Activated B cell treated with CpG ODN at 0.5 μM for 24 hours (primary cell): ENCODE measurements at regions not wholly inside any gene's neighbourhood (a gene's known extent, or its start where the extent isn't known, plus 50 kb on each side); places are given as distances from the start of the nearest gene placed in this dataset.

Experiments used
- ATAC-seq: fragments of 200-7000 bp; cut with Tn5 transposase; one replicate; pipeline ENCODE4 v1.10.0; 2021; ENCODE audit warnings: low read depth, mild to moderate bottlenecking, moderate library complexity
- CTCF ChIA-PET: fragments of 350-600 bp; sonication (Branson Sonifier 250); formaldehyde crosslinking; loops from one replicate; lab custom pipeline; 2021; ENCODE audit warnings: antibody characterized with exemption; lab: Charles Lee
- POLR2A ChIA-PET: fragments of 350-600 bp; sonication (Branson Sonifier 250); formaldehyde crosslinking; loops from one replicate; lab custom pipeline; 2021; ENCODE audit warnings: antibody characterized with exemption; lab: Charles Lee
- DNase-seq: peaks from one replicate; pipeline ENCODE4 v3.0.0; 2022
- H3K27ac Mint-ChIP-seq: one replicate; pipeline ENCODE4 v1.8.0; 2020; ENCODE audit warnings: mixed read lengths
- H3K27me3 Mint-ChIP-seq: one replicate; pipeline ENCODE4 v1.8.0; 2021; ENCODE audit warnings: mixed read lengths
- H3K36me3 Mint-ChIP-seq: one replicate; pipeline ENCODE4 v1.8.0; 2021; ENCODE audit warnings: low read depth, mixed read lengths
- H3K4me1 Mint-ChIP-seq: one replicate; pipeline ENCODE4 v1.8.0; 2021; ENCODE audit warnings: mixed read lengths
- H3K4me3 Mint-ChIP-seq: one replicate; pipeline ENCODE4 v1.8.0; 2020; ENCODE audit warnings: mild to moderate bottlenecking, mixed read lengths
- H3K9me3 Mint-ChIP-seq: one replicate; pipeline ENCODE4 v1.8.0; 2020; ENCODE audit warnings: mixed read lengths
- intact Hi-C: fragments of 100-400 bp; cut with micrococcal nuclease; formaldehyde crosslinking; loops from one replicate; pipeline ENCODE4 v1.15.1; 2024
- TF ChIP-seq, protein P1 (sequence below): fragments of 200-600 bp; IDR thresholded peaks from one replicate; pipeline ENCODE4 v1.8.0; 2022; ENCODE audit warnings: antibody characterized with exemption, mild to moderate bottlenecking

DNA sequence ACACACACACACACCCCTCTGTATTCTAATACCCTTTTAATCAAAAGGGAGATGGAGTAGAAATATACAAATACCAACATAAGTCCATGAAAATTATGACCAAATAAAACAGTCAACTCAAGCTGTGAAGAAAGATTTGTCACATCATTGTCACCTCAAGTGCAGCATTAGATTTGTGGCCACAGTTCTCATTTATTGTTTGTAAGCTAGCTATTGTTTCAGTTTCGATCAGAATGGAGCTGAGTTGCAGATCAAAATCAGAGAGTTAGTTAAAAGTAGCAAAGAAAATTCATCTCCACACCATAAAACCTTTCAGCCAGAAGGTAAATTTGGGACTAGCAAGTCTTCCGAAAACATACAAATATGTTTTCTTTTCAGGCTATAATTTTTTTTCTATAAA is 267.7 kb upstream of the LMCD1 start:
- Mint-ChIP-seq H3K9me3 (no peaks in the 10 kb centered on the region), H3K36me3 (no peaks in the 10 kb centered on the region), H3K4me3 (no peak overlapping the region), H3K27ac (no peak overlapping the region), H3K4me1 (no peaks in the 10 kb centered on the region), H3K27me3 (peaks cover 2% of the 10 kb centered on the region)
- intact Hi-C loops: no loop called here
- ChIA-PET POLR2A (no interaction called here), CTCF (no interaction called here)
- TF ChIP-seq, protein P1, sequence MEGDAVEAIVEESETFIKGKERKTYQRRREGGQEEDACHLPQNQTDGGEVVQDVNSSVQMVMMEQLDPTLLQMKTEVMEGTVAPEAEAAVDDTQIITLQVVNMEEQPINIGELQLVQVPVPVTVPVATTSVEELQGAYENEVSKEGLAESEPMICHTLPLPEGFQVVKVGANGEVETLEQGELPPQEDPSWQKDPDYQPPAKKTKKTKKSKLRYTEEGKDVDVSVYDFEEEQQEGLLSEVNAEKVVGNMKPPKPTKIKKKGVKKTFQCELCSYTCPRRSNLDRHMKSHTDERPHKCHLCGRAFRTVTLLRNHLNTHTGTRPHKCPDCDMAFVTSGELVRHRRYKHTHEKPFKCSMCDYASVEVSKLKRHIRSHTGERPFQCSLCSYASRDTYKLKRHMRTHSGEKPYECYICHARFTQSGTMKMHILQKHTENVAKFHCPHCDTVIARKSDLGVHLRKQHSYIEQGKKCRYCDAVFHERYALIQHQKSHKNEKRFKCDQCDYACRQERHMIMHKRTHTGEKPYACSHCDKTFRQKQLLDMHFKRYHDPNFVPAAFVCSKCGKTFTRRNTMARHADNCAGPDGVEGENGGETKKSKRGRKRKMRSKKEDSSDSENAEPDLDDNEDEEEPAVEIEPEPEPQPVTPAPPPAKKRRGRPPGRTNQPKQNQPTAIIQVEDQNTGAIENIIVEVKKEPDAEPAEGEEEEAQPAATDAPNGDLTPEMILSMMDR: no peak
- DNase-seq (no peak), ATAC-seq (no peak)

DNA sequence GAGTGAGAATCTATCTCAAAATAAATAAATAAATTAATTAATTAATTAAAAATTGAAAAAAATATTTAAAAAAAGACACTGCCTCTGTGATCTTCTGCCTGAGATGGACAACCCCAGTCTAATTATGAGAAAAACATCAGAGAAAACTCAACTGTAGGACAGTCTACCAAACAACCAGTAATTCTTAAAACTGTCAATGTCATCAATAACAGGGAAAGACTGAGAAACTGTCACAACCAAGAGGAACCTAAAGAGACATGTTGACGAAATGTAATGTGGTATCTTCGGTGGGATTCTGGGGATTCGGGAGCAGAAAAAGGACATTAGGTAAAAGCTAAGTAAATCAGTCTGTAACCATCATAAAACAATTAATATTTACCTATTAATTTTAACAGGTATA is 265.4 kb upstream of the LMCD1 start:
- no peak overlapping the region for H3K4me3 Mint-ChIP-seq
- ChIA-PET CTCF (no interaction called here), POLR2A (no interaction called here)
- no peaks in the 10 kb centered on the region for H3K4me1 Mint-ChIP-seq
- ATAC-seq (no peak), DNase-seq (no peak)
- H3K27me3 Mint-ChIP-seq: peaks cover 2% of the 10 kb centered on the region
- no peak overlapping the region for H3K27ac Mint-ChIP-seq
- no peaks in the 10 kb centered on the region for H3K36me3 Mint-ChIP-seq
- TF ChIP-seq, protein P1: no peak
- intact Hi-C loops: no loop called here
- H3K9me3 Mint-ChIP-seq: no peaks in the 10 kb centered on the region

DNA sequence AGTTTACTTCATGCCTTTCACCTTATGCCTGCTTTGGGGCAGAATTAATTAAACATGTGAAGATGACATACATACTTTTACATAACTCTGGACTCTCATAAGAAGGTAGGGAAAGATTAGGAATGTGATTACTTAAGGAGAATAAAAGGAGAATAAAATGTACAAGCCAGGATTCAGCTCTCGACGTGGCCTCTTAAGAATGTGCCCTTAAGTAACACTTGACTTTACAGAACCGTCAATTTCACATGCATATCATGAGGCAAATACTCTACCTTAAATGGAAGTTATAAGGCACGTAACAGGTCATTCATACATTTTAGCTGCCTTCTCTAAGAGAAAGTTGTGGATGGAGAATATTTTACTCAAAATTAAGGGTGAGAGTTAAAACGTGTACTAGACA is 263.7 kb upstream of the LMCD1 start:
- DNase-seq (no peak), ATAC-seq (no peak)
- POLR2A ChIA-PET: no interaction called here
- CTCF ChIA-PET: interaction anchor here (0.9 kb wide), 1 partner anchor 8 kb away, joined by 3 read pairs; no protein-coding TSS in a partner anchor
- Mint-ChIP-seq H3K9me3 (no peaks in the 10 kb centered on the region), H3K36me3 (no peaks in the 10 kb centered on the region), H3K4me3 (no peak overlapping the region), H3K4me1 (no peaks in the 10 kb centered on the region), H3K27me3 (no peaks in the 10 kb centered on the region), H3K27ac (no peak overlapping the region)
- intact Hi-C loops: no loop called here
- TF ChIP-seq, protein P1: no peak

DNA sequence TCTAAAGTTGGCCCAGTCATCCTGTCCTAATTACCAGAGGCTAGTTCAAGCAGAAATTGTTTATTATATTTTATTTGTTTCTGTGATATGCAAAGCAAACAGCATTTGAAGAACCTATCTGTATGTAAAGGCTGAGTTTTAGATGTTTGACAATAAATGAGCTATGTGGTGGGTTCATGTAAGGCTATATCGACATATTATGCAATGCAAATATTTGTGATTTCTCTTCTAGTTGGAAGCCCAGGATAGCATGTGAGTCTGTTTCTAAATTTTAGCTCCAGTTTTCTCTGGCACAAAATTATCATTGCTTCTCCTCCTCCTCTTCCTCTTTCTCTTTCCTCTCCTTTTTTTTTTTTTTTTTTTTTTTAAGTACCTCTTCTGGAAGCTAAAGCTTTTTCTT is 263.2 kb upstream of the LMCD1 start:
- DNase-seq (no peak), ATAC-seq (no peak)
- ChIA-PET CTCF (interaction anchor here (0.9 kb wide), 1 partner anchor 9 kb away, joined by 3 read pairs; no protein-coding TSS in a partner anchor), POLR2A (no interaction called here)
- no peaks in the 10 kb centered on the region for H3K4me1 Mint-ChIP-seq
- intact Hi-C loops: no loop called here
- no peaks in the 10 kb centered on the region for H3K9me3 Mint-ChIP-seq
- H3K36me3 Mint-ChIP-seq: no peaks in the 10 kb centered on the region
- H3K27ac Mint-ChIP-seq: no peak overlapping the region
- TF ChIP-seq, protein P1: no peak
- H3K4me3 Mint-ChIP-seq: no peak overlapping the region
- H3K27me3 Mint-ChIP-seq: no peaks in the 10 kb centered on the region

DNA sequence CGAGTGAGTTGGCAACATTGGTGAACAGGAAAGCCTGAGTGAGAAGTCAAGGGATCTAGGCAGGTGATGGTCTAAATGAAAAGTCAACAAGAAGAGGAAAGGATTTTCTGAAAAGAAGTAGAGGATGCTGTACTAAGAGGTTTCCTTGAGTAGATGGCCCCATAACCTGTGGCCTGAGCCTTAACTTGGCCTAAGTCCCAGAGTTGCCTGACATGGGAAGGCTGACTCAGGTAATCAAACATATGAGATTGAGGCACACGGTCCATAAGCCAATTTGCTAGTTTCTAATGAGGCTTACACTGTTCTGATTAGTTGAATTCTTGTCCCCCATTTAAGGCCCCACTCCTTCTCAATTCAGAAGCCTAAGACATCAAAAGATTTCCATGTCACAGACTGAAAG is 262.5 kb upstream of the LMCD1 start:
- no peaks in the 10 kb centered on the region for H3K9me3 Mint-ChIP-seq
- intact Hi-C loops: loop anchor here (1.0 kb wide), 1 partner anchor 178 kb away; no protein-coding TSS in a partner anchor
- no peak for ATAC-seq

More for the DNA sequence above, 262.5 kb upstream of the LMCD1 start:
- DNase-seq: no peak
- H3K27ac Mint-ChIP-seq: no peak overlapping the region
- TF ChIP-seq, protein P1: no peak
- no peaks in the 10 kb centered on the region for H3K4me1 Mint-ChIP-seq
- CTCF ChIA-PET: interaction anchor here (1.0 to 1.4 kb wide), 3 partner anchors 9 to 178 kb away, joined by 3 to 10 read pairs (median 5); no protein-coding TSS in a partner anchor
- no peak overlapping the region for H3K4me3 Mint-ChIP-seq
- H3K36me3 Mint-ChIP-seq: no peaks in the 10 kb centered on the region
- POLR2A ChIA-PET: no interaction called here
- H3K27me3 Mint-ChIP-seq: no peaks in the 10 kb centered on the region
